HG03095 (cell line): ENCODE measurements at regions not wholly inside any gene's neighbourhood (a gene's known extent, or its start where the extent isn't known, plus 50 kb on each side); places are given as distances from the start of the nearest gene placed in this dataset.
"Not testable (repeated sequence)": the region's sequence is repeated elsewhere in the genome, so short reads cannot be mapped to it uniquely, and the experiment has no call there.

Experiments used
- ATAC-seq: cut with Tn5 transposase; IDR thresholded peaks from one replicate; pipeline ENCODE4 v1.9.1; 2021; ENCODE audit warnings: moderate library complexity; ENCODE audit not compliant: unreplicated experiment

- ATAC-seq = no peak
These were observed 83.8 kb upstream of the PPM1B start for GRCh38 chr2:44084850-44085249.

- no peak for ATAC-seq
These were observed 82.0 kb upstream of the PPM1B start for GRCh38 chr2:44086629-44087028.

- peak; percentile 71 for ATAC-seq
These were observed 81.5 kb upstream of the PPM1B start for GRCh38 chr2:44087036-44087713.

- no peak for ATAC-seq
These were observed 81.0 kb upstream of the PPM1B start for GRCh38 chr2:44087714-44088092.

- not testable (repeated sequence) for ATAC-seq
These were observed 76.2 kb upstream of the PPM1B start for GRCh38 chr2:44092519-44092918.

- ATAC-seq = no peak
These were observed 74.7 kb upstream of the PPM1B start for GRCh38 chr2:44093970-44094369.

GRCh38 chr2:44097322-44097907 lies 71.3 kb upstream of the PPM1B start:
- ATAC-seq = no peak

GRCh38 chr2:44098050-44098449 lies 70.6 kb upstream of the PPM1B start:
- ATAC-seq = no peak

- ATAC-seq = no peak
These were observed 69.8 kb upstream of the PPM1B start for GRCh38 chr2:44098891-44099290.

GRCh38 chr2:44100351-44100750 lies 68.3 kb upstream of the PPM1B start:
- no peak for ATAC-seq

- no peak for ATAC-seq
These were observed 67.4 kb upstream of the PPM1B start for GRCh38 chr2:44101246-44101645.

- no peak for ATAC-seq
These were observed 65.7 kb upstream of the PPM1B start for GRCh38 chr2:44102790-44103562.

GRCh38 chr2:44103639-44104038 lies 65.0 kb upstream of the PPM1B start:
- ATAC-seq = no peak

GRCh38 chr2:44104855-44105271 lies 63.8 kb upstream of the PPM1B start:
- ATAC-seq = no peak

GRCh38 chr2:44106509-44106908 lies 62.2 kb upstream of the PPM1B start:
- ATAC-seq = not testable (repeated sequence)

GRCh38 chr2:44107086-44107740 lies 61.5 kb upstream of the PPM1B start:
- peak; percentile 70 for ATAC-seq

GRCh38 chr2:44107974-44108373 lies 60.7 kb upstream of the PPM1B start:
- no peak for ATAC-seq

GRCh38 chr2:44109166-44109565 lies 59.5 kb upstream of the PPM1B start:
- no peak for ATAC-seq

GRCh38 chr2:44110444-44110843 lies 58.2 kb upstream of the PPM1B start:
- no peak for ATAC-seq

- no peak for ATAC-seq
These were observed 56.6 kb upstream of the PPM1B start for GRCh38 chr2:44112096-44112495.

GRCh38 chr2:44116319-44116718 lies 52.4 kb upstream of the PPM1B start:
- no peak for ATAC-seq

- no peak for ATAC-seq
These were observed 50.4 kb upstream of the PPM1B start for GRCh38 chr2:44118257-44118656.
